Osteoblast (primary cell): ENCODE measurements at regions not wholly inside any gene's neighbourhood (a gene's known extent, or its start where the extent isn't known, plus 50 kb on each side); places are given as distances from the start of the nearest gene placed in this dataset.

Experiments used
- DNase-seq: peaks from one replicate; pipeline ENCODE4 v3.0.0; 2011; ENCODE audit warnings: low spot score, mixed read lengths; ENCODE audit not compliant: insufficient read length; ENCODE audit errors: missing footprints
- H2AFZ ChIP-seq: 2 replicates; pipeline ENCODE4 v1.6.0; 2011; ENCODE audit warnings: mild to moderate bottlenecking, low read length
- H3K27ac ChIP-seq: 2 replicates; pipeline ENCODE4 v1.5.1; 2011; ENCODE audit warnings: mild to moderate bottlenecking, low read depth, low read length, moderate library complexity
- H3K27me3 ChIP-seq: 2 replicates; pipeline ENCODE4 v1.6.0; 2012; ENCODE audit warnings: mild to moderate bottlenecking, control low read depth, inconsistent platforms, low read length, moderate library complexity; ENCODE audit not compliant: insufficient read depth
- H3K36me3 ChIP-seq: 2 replicates; pipeline ENCODE4 v1.5.1; 2011; ENCODE audit warnings: mild to moderate bottlenecking, low read length, control low read depth, moderate library complexity; ENCODE audit not compliant: insufficient read depth
- H3K4me1 ChIP-seq: 2 replicates; pipeline ENCODE4 v1.5.1; 2011; ENCODE audit warnings: mild to moderate bottlenecking, low read length, control low read depth, moderate library complexity; ENCODE audit not compliant: insufficient read depth
- H3K4me2 ChIP-seq: 2 replicates; pipeline ENCODE4 v1.6.0; 2011; ENCODE audit warnings: mild to moderate bottlenecking, low read length; ENCODE audit not compliant: insufficient read depth
- H3K4me3 ChIP-seq: fragments of 200-600 bp; sonication (generic); 3 replicates; pipeline ENCODE4 v1.5.1; 2012; ENCODE audit warnings: mild to moderate bottlenecking, low read length, inconsistent platforms; ENCODE audit not compliant: insufficient read depth
- H3K79me2 ChIP-seq: 2 replicates; pipeline ENCODE4 v1.6.0; 2012; ENCODE audit warnings: mild to moderate bottlenecking, low read length, control low read depth, inconsistent platforms; ENCODE audit not compliant: insufficient read depth
- H3K9me3 ChIP-seq: 2 replicates; pipeline ENCODE4 v1.5.1; 2011; ENCODE audit warnings: low read depth, low read length, control low read depth
- H4K20me1 ChIP-seq: 2 replicates; pipeline ENCODE4 v1.6.0; 2012; ENCODE audit warnings: mild to moderate bottlenecking, low read length, control low read depth; ENCODE audit not compliant: insufficient read depth
- CTCF ChIP-seq: IDR thresholded peaks from 2 replicates; pipeline ENCODE4 v1.5.1; 2011; ENCODE audit warnings: mild to moderate bottlenecking, low read depth, low read length, moderate library complexity; ENCODE audit errors: extremely low read depth

DNA sequence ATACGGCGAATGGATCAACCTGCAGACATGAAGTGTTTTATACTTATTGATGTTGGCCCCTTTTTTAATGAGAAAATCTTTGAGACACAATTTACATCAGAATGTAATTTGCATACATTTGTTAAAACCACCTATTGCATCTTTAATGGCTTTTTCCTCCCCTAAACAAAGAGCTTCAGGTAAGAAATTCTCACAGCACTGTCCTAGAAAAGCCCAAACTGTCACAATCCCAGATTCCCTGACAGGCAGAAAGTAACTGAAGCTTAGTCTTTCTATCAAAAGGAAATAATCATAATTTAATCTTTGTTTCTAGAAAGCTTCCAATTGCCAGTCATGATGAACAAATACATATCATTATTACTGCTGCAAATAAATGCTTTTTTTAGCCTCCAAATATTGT is 407.9 kb downstream of the TMA16 start:
- no peak for DNase-seq
- Histone ChIP-seq H3K36me3 (no peaks in the 10 kb centered on the region), H3K79me2 (no peaks in the 10 kb centered on the region), H3K4me2 (no peak overlapping the region), H3K4me1 (no peaks in the 10 kb centered on the region), H4K20me1 (no peaks in the 10 kb centered on the region), H3K9me3 (no peaks in the 10 kb centered on the region), H3K4me3 (no peak overlapping the region), H3K27ac (no peak overlapping the region), H3K27me3 (no peaks in the 10 kb centered on the region), H2AFZ (no peak overlapping the region)
- no peak for TF ChIP-seq CTCF

DNA sequence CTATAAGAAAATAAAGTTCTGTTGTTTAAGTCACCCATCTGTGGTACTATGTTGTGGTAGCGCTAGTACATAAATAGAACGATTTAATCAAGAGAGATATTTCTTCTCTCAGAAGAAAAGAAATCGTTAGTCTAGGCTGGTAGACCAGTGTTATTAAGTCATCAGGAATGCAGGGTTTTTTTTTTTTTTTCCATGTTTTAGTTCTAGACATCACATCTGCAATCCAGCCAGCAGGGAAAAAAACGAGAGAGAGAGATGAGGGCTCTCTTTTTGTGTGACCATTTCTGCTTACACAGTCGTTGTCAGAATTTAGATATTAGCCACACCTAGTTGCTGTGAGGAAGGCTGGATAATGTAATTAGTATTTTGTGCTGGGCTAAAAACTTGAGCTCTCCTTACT is 417.4 kb downstream of the TMA16 start:
- H3K27me3 ChIP-seq, result no peaks in the 10 kb centered on the region
- H3K27ac ChIP-seq, result no peak overlapping the region
- no peaks in the 10 kb centered on the region for H3K4me1 ChIP-seq
- H3K9me3 ChIP-seq, result no peaks in the 10 kb centered on the region
- H3K36me3 ChIP-seq, result no peaks in the 10 kb centered on the region
- H3K4me2 ChIP-seq, result no peak overlapping the region
- H3K79me2 ChIP-seq, result no peaks in the 10 kb centered on the region
- no peaks in the 10 kb centered on the region for H4K20me1 ChIP-seq
- no peak overlapping the region for H2AFZ ChIP-seq
- H3K4me3 ChIP-seq, result no peak overlapping the region
- TF ChIP-seq CTCF, result no peak
- DNase-seq, result no peak

GRCh38 chr4:163913571-163913970 is 419.1 kb downstream of the TMA16 start:
- Histone ChIP-seq H3K9me3 (no peaks in the 10 kb centered on the region), H3K4me2 (no peak overlapping the region), H3K4me1 (no peaks in the 10 kb centered on the region), H3K79me2 (no peaks in the 10 kb centered on the region), H3K27ac (no peak overlapping the region), H3K4me3 (no peak overlapping the region), H3K36me3 (no peaks in the 10 kb centered on the region), H3K27me3 (no peaks in the 10 kb centered on the region), H4K20me1 (no peaks in the 10 kb centered on the region), H2AFZ (no peak overlapping the region)
- TF ChIP-seq CTCF, result no peak
- DNase-seq, result no peak

GRCh38 chr4:163915896-163916295 is 421.4 kb downstream of the TMA16 start:
- Histone ChIP-seq H3K4me3 (no peak overlapping the region), H4K20me1 (no peaks in the 10 kb centered on the region), H3K4me2 (no peak overlapping the region), H3K27me3 (no peaks in the 10 kb centered on the region), H3K4me1 (no peaks in the 10 kb centered on the region), H3K27ac (no peak overlapping the region), H3K9me3 (peaks cover 2% of the 10 kb centered on the region), H2AFZ (no peak overlapping the region), H3K36me3 (no peaks in the 10 kb centered on the region), H3K79me2 (no peaks in the 10 kb centered on the region)
- no peak for DNase-seq
- TF ChIP-seq CTCF, result no peak
